Endothelial cell of umbilical vein (primary cell): ENCODE measurements at regions not wholly inside any gene's neighbourhood (a gene's known extent, or its start where the extent isn't known, plus 50 kb on each side); places are given as distances from the start of the nearest gene placed in this dataset.

Experiments
- BruUV-seq: library from RNA; stranded (reverse); fragments of 400-500 nt; replicated peaks from 2 replicates; lab custom pipeline; 2021; lab: Mats Ljungman, UMichigan
- CTCF ChIA-PET: fragments of 300-600, 350-600 bp; sonication (Branson Sonifier 250); formaldehyde crosslinking; loops from one replicate; lab custom pipeline; 2021; ENCODE audit warnings: antibody characterized with exemption, inconsistent platforms; lab: Charles Lee
- POLR2A ChIA-PET: fragments of 300-600, 350-600 bp; sonication (Branson Sonifier 250); formaldehyde crosslinking; loops from one replicate; lab custom pipeline; 2021; ENCODE audit warnings: antibody characterized with exemption, inconsistent platforms; lab: Charles Lee
- DNase-seq: peaks from one replicate; pipeline ENCODE4 v3.0.0-alpha.2; 2011; ENCODE audit warnings: low read depth, low spot score
- FAIRE-seq: peaks from 2 replicates; lab custom pipeline; 2011; peaks lifted over from hg19 to GRCh38; lab: Jason Lieb, UNC
- H2AFZ ChIP-seq: 2 replicates; pipeline ENCODE4 v1.6.0; 2012; ENCODE audit warnings: low read depth, low read length, control low read depth, inconsistent platforms
- H3K27ac ChIP-seq: 2 replicates; pipeline ENCODE4 v1.5.1; 2011; ENCODE audit warnings: low read depth, mild to moderate bottlenecking, control low read depth, low read length, moderate library complexity; ENCODE audit not compliant: insufficient read depth
- H3K27me3 ChIP-seq, 2 experiments: 2 replicates each; pipeline versions ENCODE4 v1.6.0 to v1.6.1; 2011; ENCODE audit warnings: low read length in 2 of 2, mixed read lengths in 1 of 2; ENCODE audit not compliant: control insufficient read depth in 2 of 2, insufficient read depth in 2 of 2
- H3K36me3 ChIP-seq, 2 experiments: 2 replicates in 1 of 2; 3 replicates in 1 of 2; pipeline ENCODE4 v1.5.1; 2011; ENCODE audit warnings: low read length in 2 of 2, mild to moderate bottlenecking in 1 of 2, moderate library complexity in 1 of 2; ENCODE audit not compliant: control insufficient read depth in 2 of 2, insufficient read depth in 2 of 2; ENCODE audit errors: extremely low read depth in 1 of 2
- H3K4me1 ChIP-seq: 3 replicates; pipeline ENCODE4 v1.5.1; 2011; ENCODE audit warnings: mild to moderate bottlenecking, low read length; ENCODE audit not compliant: control insufficient read depth, insufficient read depth; ENCODE audit errors: extremely low read depth
- H3K4me2 ChIP-seq: 2 replicates; pipeline ENCODE4 v1.6.1; 2011; ENCODE audit warnings: low read length, control low read depth, mixed read lengths; ENCODE audit not compliant: insufficient read depth
- H3K4me3 ChIP-seq, 3 experiments: fragments of 200-600 bp in 1 of 3; sonication (generic), shearing (Covaris generic) in 1 of 3; replicated peaks in 1 of 3; 2 replicates each; pipeline ENCODE4 v1.5.1; 2011 to 2016; ENCODE audit warnings: control low read depth in 3 of 3, low read length in 3 of 3, mild to moderate bottlenecking in 2 of 3, inconsistent platforms in 1 of 3, low read depth in 1 of 3, moderate library complexity in 1 of 3; ENCODE audit not compliant: insufficient read depth in 1 of 3
- H3K79me2 ChIP-seq: 2 replicates; pipeline ENCODE4 v1.6.0; 2012; ENCODE audit warnings: low read length, inconsistent platforms; ENCODE audit not compliant: control insufficient read depth, insufficient read depth
- H3K9ac ChIP-seq: replicated peaks from 2 replicates; pipeline ENCODE3; 2011; ENCODE audit warnings: low read length, control low read depth; ENCODE audit not compliant: insufficient read depth; ENCODE audit errors: extremely low read depth
- H3K9me1 ChIP-seq: replicated peaks from 3 replicates; pipeline ENCODE4 v1.6.0; 2011; ENCODE audit warnings: mild to moderate bottlenecking, low read length; ENCODE audit not compliant: control insufficient read depth, insufficient read depth; ENCODE audit errors: extremely low read depth
- H3K9me3 ChIP-seq: replicated peaks from 2 replicates; pipeline ENCODE4 v1.5.1; 2012; ENCODE audit warnings: low read length, inconsistent platforms; ENCODE audit not compliant: control insufficient read depth, insufficient read depth
- H4K20me1 ChIP-seq: replicated peaks from 2 replicates; pipeline ENCODE3; 2011; ENCODE audit warnings: mild to moderate bottlenecking, low read length; ENCODE audit not compliant: control insufficient read depth, insufficient read depth; ENCODE audit errors: extremely low read depth
- EZH2 ChIP-seq: IDR thresholded peaks from 2 replicates; pipeline ENCODE4 v1.6.1; 2012; ENCODE audit warnings: borderline replicate concordance, low read depth, mild to moderate bottlenecking, moderate library complexity, low read length, inconsistent platforms; ENCODE audit not compliant: severe bottlenecking
- FOS ChIP-seq: IDR thresholded peaks from 2 replicates; pipeline ENCODE4 v1.6.1; 2011; ENCODE audit warnings: mild to moderate bottlenecking, low read length, moderate library complexity, borderline replicate concordance; ENCODE audit not compliant: insufficient read depth
- GATA2 ChIP-seq: IDR thresholded peaks from 2 replicates; pipeline ENCODE4 v1.7.0; 2011; ENCODE audit warnings: low read depth, mild to moderate bottlenecking, moderate library complexity, mixed read lengths, low read length; ENCODE audit not compliant: insufficient read length, insufficient read depth
- JUN ChIP-seq: IDR thresholded peaks from 2 replicates; pipeline ENCODE4 v1.6.1; 2011; ENCODE audit warnings: borderline replicate concordance, low read depth; ENCODE audit not compliant: insufficient read length, insufficient read depth
- MAX ChIP-seq: IDR thresholded peaks from 2 replicates; pipeline ENCODE4 v1.6.1; 2011; ENCODE audit not compliant: insufficient read depth, insufficient read length
- MYC ChIP-seq: IDR thresholded peaks from one replicate; pipeline ENCODE4 v1.6.1; 2011; ENCODE audit warnings: mild to moderate bottlenecking, low read depth, low read length
- POLR2A ChIP-seq: IDR thresholded peaks from 2 replicates; pipeline ENCODE4 v1.6.1; 2012; ENCODE audit warnings: low read depth, mild to moderate bottlenecking, control low read depth, low read length
- POLR2AphosphoS5 ChIP-seq: IDR thresholded peaks from 2 replicates; pipeline ENCODE4 v1.6.1; 2012; ENCODE audit warnings: low read depth, mild to moderate bottlenecking, control low read depth, low read length, moderate library complexity; ENCODE audit not compliant: insufficient read depth
- dilution Hi-C: fragments of 300-500 bp; cut with MboI; formaldehyde crosslinking; loops from one replicate; pipeline ENCODE4 v1.15.0; 2019; ENCODE audit warnings: low sequenced_read_pairs; ENCODE audit not compliant: extremely low pct_ligation_motif_present
- intact Hi-C: fragments of 100-400 bp; cut with micrococcal nuclease; formaldehyde crosslinking; loops from one replicate; pipeline ENCODE4 v1.10.0; 2022
- TF ChIP-seq, protein P1 (sequence below), 2 donors: IDR thresholded peaks; 1 replicate in 1 of 2; 2 replicates in 1 of 2; pipeline ENCODE4 v1.5.1; 2011; ENCODE audit warnings: low read length in 2 of 2, mild to moderate bottlenecking in 2 of 2, moderate library complexity in 2 of 2, control low read depth in 1 of 2, inconsistent platforms in 1 of 2, low read depth in 1 of 2; ENCODE audit not compliant: insufficient read depth in 1 of 2; ENCODE audit errors: extremely low read depth in 1 of 2

DNA sequence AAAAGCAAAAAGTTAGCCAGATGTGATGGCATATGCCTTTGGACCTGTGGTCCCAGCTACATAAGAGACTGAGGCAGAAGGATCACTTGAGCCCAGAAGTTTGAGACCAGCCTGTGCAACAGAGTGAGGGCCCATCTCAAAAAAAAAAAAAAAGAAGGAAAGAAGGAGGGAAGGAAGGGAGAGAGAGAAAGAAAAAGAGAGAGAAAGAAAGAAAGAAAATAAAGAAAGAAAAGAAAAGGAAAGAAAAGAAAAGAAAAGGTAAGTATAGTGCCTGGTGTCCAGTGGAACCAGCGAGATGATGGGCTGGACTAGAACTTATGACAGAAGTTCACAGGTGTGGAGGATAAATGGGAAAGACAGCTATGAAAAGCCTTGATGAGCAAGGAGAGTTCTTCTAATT lies 100.9 kb downstream of the QRSL1 start:
- Histone ChIP-seq H4K20me1 (no peaks in the 10 kb centered on the region), H3K4me3 (no peak overlapping the region), H3K9me3 (no peaks in the 10 kb centered on the region), H3K9ac (no peak overlapping the region), H3K4me1 (no peaks in the 10 kb centered on the region), H3K9me1 (no peaks in the 10 kb centered on the region), H3K4me2 (no peak overlapping the region), H3K36me3 (no peaks in the 10 kb centered on the region), H3K27me3 (no peaks in the 10 kb centered on the region), H3K79me2 (no peaks in the 10 kb centered on the region), H3K27ac (no peak overlapping the region), H2AFZ (no peak overlapping the region)
- DNase-seq (no peak), FAIRE-seq (no peak)
- ChIA-PET CTCF (no interaction called here), POLR2A (no interaction called here)
- TF ChIP-seq FOS = no peak
- no peak for TF ChIP-seq MYC
- TF ChIP-seq EZH2 = no peak
- TF ChIP-seq POLR2AphosphoS5 = no peak
- no peak for TF ChIP-seq POLR2A
- TF ChIP-seq GATA2 = no peak
- TF ChIP-seq, protein P1, sequence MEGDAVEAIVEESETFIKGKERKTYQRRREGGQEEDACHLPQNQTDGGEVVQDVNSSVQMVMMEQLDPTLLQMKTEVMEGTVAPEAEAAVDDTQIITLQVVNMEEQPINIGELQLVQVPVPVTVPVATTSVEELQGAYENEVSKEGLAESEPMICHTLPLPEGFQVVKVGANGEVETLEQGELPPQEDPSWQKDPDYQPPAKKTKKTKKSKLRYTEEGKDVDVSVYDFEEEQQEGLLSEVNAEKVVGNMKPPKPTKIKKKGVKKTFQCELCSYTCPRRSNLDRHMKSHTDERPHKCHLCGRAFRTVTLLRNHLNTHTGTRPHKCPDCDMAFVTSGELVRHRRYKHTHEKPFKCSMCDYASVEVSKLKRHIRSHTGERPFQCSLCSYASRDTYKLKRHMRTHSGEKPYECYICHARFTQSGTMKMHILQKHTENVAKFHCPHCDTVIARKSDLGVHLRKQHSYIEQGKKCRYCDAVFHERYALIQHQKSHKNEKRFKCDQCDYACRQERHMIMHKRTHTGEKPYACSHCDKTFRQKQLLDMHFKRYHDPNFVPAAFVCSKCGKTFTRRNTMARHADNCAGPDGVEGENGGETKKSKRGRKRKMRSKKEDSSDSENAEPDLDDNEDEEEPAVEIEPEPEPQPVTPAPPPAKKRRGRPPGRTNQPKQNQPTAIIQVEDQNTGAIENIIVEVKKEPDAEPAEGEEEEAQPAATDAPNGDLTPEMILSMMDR (IDR thresholded peaks at IDR 0.05; ENCODE audit: extremely low read depth in 1 of 2, insufficient read depth in 1 of 2, low read depth in 1 of 2, low read length in 2 of 2) = no peak
- TF ChIP-seq JUN = no peak
- no peak for TF ChIP-seq MAX
- BruUV-seq = no TSS peak
- intact Hi-C loops (no loop called here), dilution Hi-C loops (no loop called here)
